ENCODE measurements at regions not wholly inside any gene's neighbourhood (a gene's known extent, or its start where the extent isn't known, plus 50 kb on each side); places are given as distances from the start of the nearest gene placed in this dataset.
A peak's percentile ranks its signal among the peaks of the same experiment; 100 is the strongest.
"Not testable (repeated sequence)": the region's sequence is repeated elsewhere in the genome, so short reads cannot be mapped to it uniquely, and the experiment has no call there.

- no peak overlapping the region for H3K4me3 ChIP-seq (ENCODE audit: low read depth, low read length)
- DNase-seq (ENCODE audit: low read depth), result no peak
- no peak for TF ChIP-seq CTCF (conservative IDR thresholded peaks at IDR 0.05; ENCODE audit: low read depth, low read length)
Measured at GRCh38 chr11:106552694-106553203, 465.5 kb downstream of the GUCY1A2 start.

- no peak for DNase-seq (ENCODE audit: low read depth)
- no peak overlapping the region for H3K4me3 ChIP-seq (ENCODE audit: low read depth, low read length)
- no peak for TF ChIP-seq CTCF (conservative IDR thresholded peaks at IDR 0.05; ENCODE audit: low read depth, low read length)
Measured at GRCh38 chr11:106553304-106553703, 465.0 kb downstream of the GUCY1A2 start.

- H3K4me3 ChIP-seq (ENCODE audit: low read depth, low read length); DNase-seq (ENCODE audit: low read depth): not testable (repeated sequence)
Measured at GRCh38 chr11:106555566-106556250, 462.6 kb downstream of the GUCY1A2 start.

GRCh38 chr11:106565326-106565725, 452.9 kb downstream of the GUCY1A2 start:
- no peak for DNase-seq (ENCODE audit: low read depth)
- no peak for TF ChIP-seq CTCF (conservative IDR thresholded peaks at IDR 0.05; ENCODE audit: low read depth, low read length)
- H3K4me3 ChIP-seq (ENCODE audit: low read depth, low read length), result no peak overlapping the region

GRCh38 chr11:106568632-106569031, 449.6 kb downstream of the GUCY1A2 start:
- TF ChIP-seq CTCF (conservative IDR thresholded peaks at IDR 0.05; ENCODE audit: low read depth, low read length), result no peak
- DNase-seq (ENCODE audit: low read depth), result no peak
- H3K4me3 ChIP-seq (ENCODE audit: low read depth, low read length), result no peak overlapping the region

- DNase-seq (ENCODE audit: low read depth); H3K4me3 ChIP-seq (ENCODE audit: low read depth, low read length): not testable (repeated sequence)
Measured at GRCh38 chr11:106577384-106577783, 440.9 kb downstream of the GUCY1A2 start.

GRCh38 chr11:106581399-106581798, 436.9 kb downstream of the GUCY1A2 start:
- no peak overlapping the region for H3K4me3 ChIP-seq (ENCODE audit: low read depth, low read length)
- no peak for DNase-seq (ENCODE audit: low read depth)
- TF ChIP-seq CTCF (conservative IDR thresholded peaks at IDR 0.05; ENCODE audit: low read depth, low read length), result no peak

GRCh38 chr11:106585061-106585460, 433.2 kb downstream of the GUCY1A2 start:
- DNase-seq (ENCODE audit: low read depth), result peak; percentile 79
- TF ChIP-seq CTCF (conservative IDR thresholded peaks at IDR 0.05; ENCODE audit: low read depth, low read length), result peak; percentile 81
- H3K4me3 ChIP-seq (ENCODE audit: low read depth, low read length), result no peak overlapping the region
